AG04449 (cell line): ENCODE measurements at regions not wholly inside any gene's neighbourhood (a gene's known extent, or its start where the extent isn't known, plus 50 kb on each side); places are given as distances from the start of the nearest gene placed in this dataset.

Experiments used
- CTCF ChIA-PET: fragments of 350-600 bp; formaldehyde crosslinking; extraction: SDS; loops from one replicate; lab custom pipeline; 2021; ENCODE audit warnings: antibody characterized with exemption; lab: Yijun Ruan, JAX
- POLR2A ChIA-PET: fragments of 400-600, 350-600 bp; formaldehyde crosslinking; extraction: SDS; loops from one replicate; lab custom pipeline; 2020; ENCODE audit warnings: antibody characterized with exemption, inconsistent platforms; lab: Yijun Ruan, JAX
- DNase-seq: peaks from one replicate; pipeline ENCODE4 v3.0.0-alpha.2; 2010; ENCODE audit warnings: low read depth, low spot score
- H3K4me3 ChIP-seq: 2 replicates; pipeline ENCODE4 v1.5.1; 2011; ENCODE audit warnings: low read depth, mild to moderate bottlenecking, control low read depth, low read length
- CTCF ChIP-seq: IDR thresholded peaks from one replicate; pipeline ENCODE4 v1.5.1; 2011; ENCODE audit warnings: mild to moderate bottlenecking, moderate library complexity, low read length, control low read depth, inconsistent platforms; ENCODE audit not compliant: insufficient read depth; ENCODE audit errors: missing control alignments

GRCh38 chr6:8879334-8879733 lies 444.0 kb upstream of the SLC35B3 start:
- no peak for TF ChIP-seq CTCF
- no peak for DNase-seq
- ChIA-PET POLR2A (no interaction called here), CTCF (no interaction called here)
- no peak overlapping the region for H3K4me3 ChIP-seq

DNA sequence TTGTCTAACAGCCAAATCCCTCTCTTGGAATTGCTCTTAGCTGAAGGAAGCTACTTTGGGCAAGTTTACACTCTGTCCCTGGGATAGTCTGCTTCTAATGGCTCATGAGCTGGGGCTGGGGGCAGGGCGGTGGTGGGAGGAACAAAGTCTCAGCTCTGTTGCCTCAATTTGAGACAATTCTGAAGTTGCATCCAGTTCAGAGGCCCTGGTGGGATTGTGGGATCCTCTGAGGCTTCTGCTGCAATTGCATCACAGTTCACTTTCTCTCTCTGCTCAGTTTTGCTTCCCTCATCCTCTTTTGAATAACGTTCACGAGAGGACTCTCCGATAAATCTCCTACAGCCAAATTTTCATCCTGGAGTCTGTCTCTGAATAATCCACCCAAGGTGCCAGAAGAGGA lies 440.6 kb upstream of the SLC35B3 start:
- TF ChIP-seq CTCF: no peak
- ChIA-PET POLR2A (no interaction called here), CTCF (no interaction called here)
- H3K4me3 ChIP-seq: no peak overlapping the region
- no peak for DNase-seq

DNA sequence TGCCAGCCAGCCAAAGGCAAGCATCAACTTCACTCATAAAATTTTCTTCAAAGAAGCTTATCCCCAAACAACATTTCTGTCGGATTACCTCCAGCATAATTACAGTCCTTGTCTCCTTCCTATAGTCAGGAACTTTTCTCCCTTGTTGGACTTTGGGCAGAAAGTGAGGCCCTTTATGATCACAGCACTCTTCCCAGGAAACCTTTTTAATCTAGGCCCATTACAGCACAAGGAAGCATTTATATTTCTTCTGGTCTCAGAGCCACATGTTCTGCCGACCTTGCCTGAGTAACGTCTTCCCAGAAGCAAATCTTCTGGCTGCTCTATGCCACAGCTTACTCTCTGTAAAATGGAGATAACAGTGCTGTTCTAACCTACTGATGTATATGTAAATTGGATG lies 437.2 kb upstream of the SLC35B3 start:
- ChIA-PET POLR2A (no interaction called here), CTCF (no interaction called here)
- no peak for TF ChIP-seq CTCF
- DNase-seq: no peak
- H3K4me3 ChIP-seq: no peak overlapping the region

DNA sequence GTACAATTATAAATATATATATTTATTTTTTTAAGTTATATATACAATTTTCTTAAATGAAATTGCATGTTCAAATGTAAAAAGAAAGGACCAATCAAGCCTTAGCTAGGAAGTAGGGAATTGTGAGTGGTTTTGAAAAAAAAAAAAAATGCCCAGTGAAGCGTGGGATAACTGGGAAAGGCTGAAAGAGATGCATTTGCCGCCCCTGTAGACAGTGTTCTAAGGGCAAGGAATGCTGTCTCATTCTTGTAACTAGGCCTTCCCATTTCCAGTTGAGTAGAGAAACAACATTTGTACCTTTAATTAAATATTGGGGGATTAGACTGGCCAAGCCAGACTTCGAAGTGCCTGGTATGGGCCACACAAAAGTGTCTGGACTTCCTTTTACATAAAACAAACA lies 430.1 kb upstream of the SLC35B3 start:
- DNase-seq: no peak
- ChIA-PET CTCF (no interaction called here), POLR2A (no interaction called here)
- no peak overlapping the region for H3K4me3 ChIP-seq
- no peak for TF ChIP-seq CTCF

- no peak for TF ChIP-seq CTCF
- H3K4me3 ChIP-seq: no peak overlapping the region
- ChIA-PET POLR2A (no interaction called here), CTCF (no interaction called here)
- DNase-seq: no peak
Observed at GRCh38 chr6:8860671-8861070, 425.3 kb upstream of the SLC35B3 start.

GRCh38 chr6:8859501-8859900 lies 424.2 kb upstream of the SLC35B3 start:
- DNase-seq: no peak
- POLR2A ChIA-PET: no interaction called here
- H3K4me3 ChIP-seq: no peak overlapping the region
- CTCF ChIA-PET: no interaction called here
- TF ChIP-seq CTCF: no peak
